RWPE1 (cell line): ENCODE measurements at regions not wholly inside any gene's neighbourhood (a gene's known extent, or its start where the extent isn't known, plus 50 kb on each side); places are given as distances from the start of the nearest gene placed in this dataset.

Source experiments
- CTCF ChIA-PET: fragments of 350-600 bp; sonication (Branson Sonifier 250); formaldehyde crosslinking; extraction: SDS; loops from one replicate; lab custom pipeline; 2021; lab: Yijun Ruan, JAX
- POLR2A ChIA-PET: fragments of 400-600 bp; formaldehyde crosslinking; extraction: SDS; loops from one replicate; lab custom pipeline; 2020; ENCODE audit warnings: antibody characterized with exemption; ENCODE audit not compliant: low non-redundant PET; lab: Yijun Ruan, JAX
- DNase-seq: peaks from one replicate; pipeline ENCODE4 v3.0.0; 2012; ENCODE audit warnings: low spot score
- H3K27ac ChIP-seq: fragments of 450-650 bp; 2 replicates; pipeline ENCODE4 v1.5.1; 2017
- TF ChIP-seq, protein P1 (sequence below): fragments of 450-650 bp; conservative IDR thresholded peaks from 2 replicates; pipeline ENCODE4 v1.5.1; 2017; ENCODE audit warnings: low read depth, mild to moderate bottlenecking

DNA sequence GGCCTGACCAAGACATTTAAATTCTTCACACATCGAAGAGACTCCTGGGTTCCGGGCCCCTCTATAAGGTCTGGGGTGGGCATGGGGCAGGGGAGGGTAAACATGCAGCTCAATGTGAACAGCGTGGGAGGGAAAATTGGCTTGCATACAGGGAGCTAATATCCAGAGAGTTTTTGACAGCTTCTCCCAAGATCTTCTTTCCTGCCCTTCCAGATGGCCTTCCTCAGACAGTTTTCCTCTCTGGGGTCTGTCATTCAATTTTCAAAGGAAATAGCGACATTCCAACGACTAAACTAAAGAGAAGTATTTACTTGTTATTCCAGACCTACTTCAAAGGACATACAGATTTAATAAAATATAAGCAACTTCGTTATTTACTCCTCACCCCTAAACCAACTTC, 1030.6 kb downstream of the MCTP2 start:
- ChIA-PET CTCF (no interaction called here), POLR2A (no interaction called here)
- H3K27ac ChIP-seq: no peak overlapping the region
- no peak for DNase-seq
- TF ChIP-seq, protein P1, sequence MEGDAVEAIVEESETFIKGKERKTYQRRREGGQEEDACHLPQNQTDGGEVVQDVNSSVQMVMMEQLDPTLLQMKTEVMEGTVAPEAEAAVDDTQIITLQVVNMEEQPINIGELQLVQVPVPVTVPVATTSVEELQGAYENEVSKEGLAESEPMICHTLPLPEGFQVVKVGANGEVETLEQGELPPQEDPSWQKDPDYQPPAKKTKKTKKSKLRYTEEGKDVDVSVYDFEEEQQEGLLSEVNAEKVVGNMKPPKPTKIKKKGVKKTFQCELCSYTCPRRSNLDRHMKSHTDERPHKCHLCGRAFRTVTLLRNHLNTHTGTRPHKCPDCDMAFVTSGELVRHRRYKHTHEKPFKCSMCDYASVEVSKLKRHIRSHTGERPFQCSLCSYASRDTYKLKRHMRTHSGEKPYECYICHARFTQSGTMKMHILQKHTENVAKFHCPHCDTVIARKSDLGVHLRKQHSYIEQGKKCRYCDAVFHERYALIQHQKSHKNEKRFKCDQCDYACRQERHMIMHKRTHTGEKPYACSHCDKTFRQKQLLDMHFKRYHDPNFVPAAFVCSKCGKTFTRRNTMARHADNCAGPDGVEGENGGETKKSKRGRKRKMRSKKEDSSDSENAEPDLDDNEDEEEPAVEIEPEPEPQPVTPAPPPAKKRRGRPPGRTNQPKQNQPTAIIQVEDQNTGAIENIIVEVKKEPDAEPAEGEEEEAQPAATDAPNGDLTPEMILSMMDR: no peak

DNA sequence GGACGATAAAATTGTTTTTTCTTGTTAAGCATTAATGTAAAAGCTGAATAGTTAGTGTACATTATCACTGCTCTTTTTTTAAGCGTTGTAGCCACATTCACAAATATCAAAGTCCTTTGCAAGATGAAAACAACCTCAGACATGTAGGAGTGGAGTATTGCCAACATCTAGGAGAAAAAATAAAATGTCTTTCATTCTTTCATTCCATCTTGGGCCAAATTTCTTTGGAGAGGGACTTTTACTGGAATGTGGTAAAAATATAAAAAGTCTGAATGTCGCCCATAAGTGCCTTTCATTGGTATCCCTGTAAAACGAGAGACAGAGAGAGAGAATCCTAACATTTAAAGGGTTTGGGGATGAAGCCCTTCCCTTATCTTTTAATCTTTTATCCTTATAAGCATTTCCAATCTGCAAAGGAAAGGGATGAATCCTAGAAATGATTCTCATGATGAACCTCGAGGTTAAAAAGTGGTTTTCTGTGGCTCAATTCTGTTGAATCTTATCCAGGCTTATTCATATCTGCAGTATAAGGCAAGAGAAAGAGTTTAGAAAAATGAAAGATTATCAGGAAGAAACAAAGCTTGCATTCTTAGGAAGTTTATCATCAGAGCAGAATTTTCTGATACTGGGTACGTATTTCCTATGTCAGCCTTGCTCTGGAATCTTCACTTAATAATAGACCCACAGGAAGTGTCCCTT, 1031.7 kb downstream of the MCTP2 start:
- CTCF ChIA-PET: interaction anchor here (1.4 kb wide), 1 partner anchor 29 kb away, joined by 5 read pairs; no protein-coding TSS in a partner anchor

DNA sequence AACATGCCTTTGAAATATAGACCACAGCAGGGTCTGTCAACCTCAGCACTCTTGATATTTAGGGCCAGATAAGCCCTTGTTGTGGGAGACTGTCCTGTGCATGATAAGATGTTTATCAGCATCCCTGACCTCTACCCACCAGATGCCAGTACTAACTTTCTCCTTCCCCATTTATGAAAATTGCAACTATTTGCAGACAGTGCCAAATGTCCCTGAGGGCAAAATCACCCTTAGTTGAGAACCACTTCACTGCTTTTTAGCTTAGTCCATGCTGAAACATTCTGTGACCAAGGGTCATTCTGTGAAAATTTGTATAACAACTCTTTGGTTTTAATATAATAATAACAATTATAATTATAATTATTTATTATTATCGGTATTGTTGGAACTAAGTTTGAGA, 1032.4 kb downstream of the MCTP2 start:
- CTCF ChIA-PET: interaction anchor here (1.4 kb wide), 1 partner anchor 28 kb away, joined by 5 read pairs; no protein-coding TSS in a partner anchor
- TF ChIP-seq, protein P1: no peak
- POLR2A ChIA-PET: no interaction called here
- DNase-seq: no peak
- no peak overlapping the region for H3K27ac ChIP-seq

More for the DNA sequence above, 1031.7 kb downstream of the MCTP2 start:
- TF ChIP-seq, protein P1: no peak
- DNase-seq: no peak
- POLR2A ChIA-PET: no interaction called here
- no peak overlapping the region for H3K27ac ChIP-seq

DNA sequence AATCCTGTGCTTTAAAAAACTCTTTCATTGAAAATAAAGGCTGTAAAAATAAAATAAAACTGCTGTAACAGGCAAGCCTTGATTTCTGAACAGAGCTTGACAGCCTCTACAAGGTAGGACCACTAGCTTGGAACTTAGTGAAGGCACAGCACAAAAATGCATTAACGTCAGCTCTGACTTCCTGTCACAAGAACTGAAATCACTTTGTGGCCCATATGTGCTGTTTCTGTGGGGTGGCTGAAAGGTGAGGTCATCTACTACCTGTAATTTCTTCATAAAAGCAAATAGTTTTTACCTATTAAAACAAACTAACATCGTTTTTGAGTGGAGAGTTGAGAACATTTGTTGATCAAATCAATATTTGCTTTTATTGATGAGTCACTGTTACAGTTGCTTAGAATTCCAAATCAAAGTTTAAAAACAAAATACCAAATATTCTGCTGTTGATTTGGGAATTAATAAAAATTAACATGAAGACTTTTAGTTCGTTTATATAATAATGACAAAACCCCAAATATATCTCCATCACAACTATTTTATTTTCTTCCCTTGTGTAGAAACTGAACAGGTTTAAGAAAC, 1034.1 kb downstream of the MCTP2 start:
- POLR2A ChIA-PET: interaction anchor here (0.5 kb wide), 1 partner anchor 978 kb away, joined by 4 read pairs; no protein-coding TSS in a partner anchor

DNA sequence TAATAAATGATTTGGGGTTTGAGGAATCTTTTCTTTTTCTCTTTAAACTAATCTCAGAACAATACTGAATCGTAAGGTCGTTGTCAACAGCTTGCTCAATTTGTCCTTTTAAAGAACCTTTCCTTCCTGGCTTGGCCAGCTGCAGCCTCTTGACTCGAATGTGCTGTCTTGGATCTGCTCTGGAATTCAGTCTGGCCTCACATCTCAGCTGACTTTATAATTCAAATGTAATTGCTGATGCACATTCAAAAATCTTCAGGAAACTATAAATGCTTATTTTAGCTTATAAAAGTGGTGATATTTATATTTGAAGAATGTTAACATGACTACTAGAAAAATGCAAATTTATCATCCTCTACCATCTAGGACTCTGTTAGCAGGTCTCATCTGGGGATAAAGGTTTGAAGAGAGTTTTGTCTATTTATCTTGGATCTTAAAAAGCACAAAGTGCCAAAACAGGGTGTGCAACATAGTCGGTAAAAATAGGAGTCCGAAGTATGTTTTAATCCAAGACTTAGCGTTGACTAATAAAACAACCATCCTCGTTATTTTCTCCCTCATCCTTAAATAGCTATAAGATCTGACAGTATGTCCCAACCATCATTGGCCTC, 1035.2 kb downstream of the MCTP2 start:
- H3K27ac ChIP-seq: no peak overlapping the region
- TF ChIP-seq, protein P1: no peak
- CTCF ChIA-PET: interaction anchor here (0.6 to 0.8 kb wide), 2 partner anchors 182 to 241 kb away, joined by 3 read pairs; no protein-coding TSS in a partner anchor
- POLR2A ChIA-PET: interaction anchor here (0.6 kb wide), 1 partner anchor 615 kb away, joined by 6 read pairs; no protein-coding TSS in a partner anchor
- no peak for DNase-seq

More for the DNA sequence above, 1034.1 kb downstream of the MCTP2 start:
- no peak for DNase-seq
- TF ChIP-seq, protein P1: no peak
- CTCF ChIA-PET: interaction anchor here (0.8 kb wide), 1 partner anchor 561 kb away, joined by 3 read pairs; no protein-coding TSS in a partner anchor
- H3K27ac ChIP-seq: no peak overlapping the region

DNA sequence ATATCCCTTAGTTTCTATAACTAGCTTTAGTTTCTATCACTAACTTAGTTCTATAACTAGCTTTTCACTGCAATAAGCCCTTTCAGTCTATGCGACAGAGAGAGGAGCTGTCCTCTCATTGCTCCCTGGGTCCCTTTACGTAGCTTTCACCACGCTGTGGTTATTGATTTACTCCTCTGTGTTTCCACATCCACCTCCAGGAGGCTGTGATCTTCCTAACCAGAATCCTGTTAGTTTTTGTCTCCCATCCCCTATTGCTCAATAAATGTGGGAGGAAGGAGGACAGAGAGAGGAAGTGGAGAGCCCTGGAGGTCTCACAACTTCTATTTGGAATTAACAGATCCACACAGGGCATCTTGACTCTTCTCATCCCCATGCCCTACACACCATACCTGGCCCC, 1036.1 kb downstream of the MCTP2 start:
- H3K27ac ChIP-seq: no peak overlapping the region
- CTCF ChIA-PET: interaction anchor here (1.8 kb wide), 1 partner anchor 8 kb away, joined by 6 read pairs; no protein-coding TSS in a partner anchor
- TF ChIP-seq, protein P1: no peak
- DNase-seq: no peak
- POLR2A ChIA-PET: no interaction called here
